GM12878 (cell line): ENCODE measurements at regions not wholly inside any gene's neighbourhood (a gene's known extent, or its start where the extent isn't known, plus 50 kb on each side); places are given as distances from the start of the nearest gene placed in this dataset.

Experiments used
- ATAC-seq: fragments of 200-7000 bp; cut with Tn5 transposase; 3 replicates; pipeline ENCODE4 v1.9.1; 2020; ENCODE audit warnings: mild to moderate bottlenecking, moderate library complexity
- BruUV-seq: library from RNA; stranded (reverse); fragments of 400-500 nt; replicated peaks from 2 replicates; lab custom pipeline; 2021; lab: Mats Ljungman, UMichigan
- CTCF ChIA-PET: fragments of 300-600 bp; sonication (Branson Sonifier 250); formaldehyde crosslinking; extraction: SDS; loops from one replicate; lab custom pipeline; 2021; ENCODE audit warnings: inconsistent platforms; lab: Yijun Ruan, JAX
- POLR2A ChIA-PET: fragments of 350-600 bp; formaldehyde crosslinking; extraction: SDS; loops from one replicate; lab custom pipeline; 2021; ENCODE audit warnings: inconsistent platforms; lab: Charles Lee
- RAD21 ChIA-PET: fragments of 300-600 bp; sonication (Branson Sonifier 250); formaldehyde crosslinking; loops from one replicate; lab custom pipeline; 2023; ENCODE audit warnings: antibody characterized with exemption; ENCODE audit not compliant: unreplicated experiment; lab: Charles Lee
- SMC1A ChIA-PET: fragments of 300-600 bp; sonication (Branson Sonifier 250); formaldehyde crosslinking; loops from one replicate; lab custom pipeline; 2023; ENCODE audit not compliant: unreplicated experiment, uncharacterized antibody; lab: Charles Lee
- DNase-seq: peaks from one replicate; pipeline ENCODE4 v3.0.0-alpha.2; 2011; ENCODE audit warnings: low read depth, low spot score
- FAIRE-seq: peaks from 3 replicates; lab custom pipeline; 2011; peaks lifted over from hg19 to GRCh38; lab: Jason Lieb, UNC
- H2AFZ ChIP-seq: 2 replicates; pipeline ENCODE4 v1.6.0; 2011; ENCODE audit warnings: low read depth, low read length, control low read depth; ENCODE audit not compliant: control insufficient read depth
- H3K27ac ChIP-seq: 2 replicates; pipeline ENCODE4 v1.5.1; 2011; ENCODE audit warnings: control low read depth; ENCODE audit not compliant: control insufficient read depth, insufficient read depth
- H3K27me3 ChIP-seq, 2 experiments: replicated peaks in 1 of 2; 2 replicates each; pipeline versions ENCODE4 v1.6.0 to v1.6.1; 2011; ENCODE audit warnings: low read length in 1 of 2; ENCODE audit not compliant: control insufficient read depth in 2 of 2, insufficient read depth in 2 of 2
- H3K36me3 ChIP-seq, 2 experiments: 2 replicates each; pipeline ENCODE4 v1.5.1; 2011; ENCODE audit warnings: low read length in 1 of 2; ENCODE audit not compliant: control insufficient read depth in 2 of 2, insufficient read depth in 2 of 2
- H3K4me1 ChIP-seq: 2 replicates; pipeline ENCODE4 v1.6.1; 2011; ENCODE audit warnings: mild to moderate bottlenecking, low read length, moderate library complexity, mixed read lengths; ENCODE audit not compliant: control insufficient read depth, insufficient read depth
- H3K4me2 ChIP-seq: 2 replicates; pipeline ENCODE4 v1.6.0; 2011; ENCODE audit warnings: control low read depth; ENCODE audit not compliant: control insufficient read depth, insufficient read depth
- H3K4me3 ChIP-seq: fragments of 200-600 bp; sonication (generic); 2 replicates; pipeline ENCODE4 v1.5.1; 2016
- H3K79me2 ChIP-seq: 2 replicates; pipeline ENCODE4 v1.6.0; 2011; ENCODE audit warnings: low read length; ENCODE audit not compliant: control insufficient read depth, insufficient read depth
- H3K9ac ChIP-seq: 2 replicates; pipeline ENCODE4 v1.8.0; 2011; ENCODE audit warnings: low read length, control low read depth, mixed read lengths; ENCODE audit not compliant: control insufficient read depth, insufficient read depth
- H3K9me3 ChIP-seq: replicated peaks from 3 replicates; pipeline ENCODE4 v1.5.1; 2011; ENCODE audit warnings: mild to moderate bottlenecking, low read length; ENCODE audit not compliant: control insufficient read depth, insufficient read depth
- H4K20me1 ChIP-seq: 2 replicates; pipeline ENCODE4 v1.6.0; 2011; ENCODE audit not compliant: control insufficient read depth, insufficient read depth
- BCLAF1 ChIP-seq: fragments of 450-650 bp; IDR thresholded peaks from 2 replicates; pipeline ENCODE4 v1.6.1; 2017; ENCODE audit warnings: antibody characterized with exemption, mild to moderate bottlenecking, moderate library complexity
- CBX5 ChIP-seq: sonication (generic); IDR thresholded peaks from 2 replicates; pipeline ENCODE4 v1.6.1; 2016; ENCODE audit warnings: low read depth, moderate library complexity, mild to moderate bottlenecking, inconsistent platforms
- IRF4 ChIP-seq: IDR thresholded peaks from 2 replicates; pipeline ENCODE4 v1.6.1; 2011; ENCODE audit warnings: low read depth, low read length
- KAT2A ChIP-seq: conservative IDR thresholded peaks from 2 replicates; pipeline ENCODE4 v1.6.1; 2011; ENCODE audit warnings: low read depth, low read length; ENCODE audit not compliant: control insufficient read depth
- MAX ChIP-seq: IDR thresholded peaks from 2 replicates; pipeline ENCODE4 v1.6.1; 2012; ENCODE audit warnings: low read depth, low read length, improper control_type of control experiment
- NR2C1 ChIP-seq: fragments of 450-650 bp; IDR thresholded peaks from 2 replicates; pipeline ENCODE4 v1.6.1; 2017; ENCODE audit warnings: antibody characterized with exemption, mild to moderate bottlenecking, moderate library complexity
- NR2F1 ChIP-seq: fragments of 450-650 bp; conservative IDR thresholded peaks from 2 replicates; pipeline ENCODE4 v1.6.1; 2017; ENCODE audit warnings: mild to moderate bottlenecking
- PAX5 ChIP-seq: IDR thresholded peaks from 2 replicates; pipeline ENCODE4 v1.6.1; 2011; ENCODE audit warnings: low read depth, low read length, borderline replicate concordance
- POLR2A ChIP-seq: IDR thresholded peaks from 2 replicates; pipeline ENCODE4 v1.6.1; 2011; ENCODE audit warnings: low read depth, mild to moderate bottlenecking, low read length
- SP1 ChIP-seq: IDR thresholded peaks from one replicate; pipeline ENCODE4 v1.6.1; 2011; ENCODE audit warnings: low read depth, low read length
- SREBF2 ChIP-seq: IDR thresholded peaks from 2 replicates; pipeline ENCODE4 v1.6.1; 2012; ENCODE audit warnings: mild to moderate bottlenecking, low read length
- TAF1 ChIP-seq: IDR thresholded peaks from 2 replicates; pipeline ENCODE4 v1.6.1; 2011; ENCODE audit warnings: mild to moderate bottlenecking, low read depth, low read length, borderline replicate concordance
- TCF12 ChIP-seq: IDR thresholded peaks from 2 replicates; pipeline ENCODE4 v1.6.1; 2011; ENCODE audit warnings: low read depth, mild to moderate bottlenecking, low read length
- ZBTB33 ChIP-seq: fragments of 450-650 bp; IDR thresholded peaks from 2 replicates; pipeline ENCODE4 v1.6.1; 2017; ENCODE audit warnings: mild to moderate bottlenecking
- ZSCAN29 ChIP-seq: fragments of 450-650 bp; IDR thresholded peaks from 2 replicates; pipeline ENCODE4 v1.6.1; 2017; ENCODE audit warnings: mild to moderate bottlenecking, moderate library complexity
- WGBS: methylation state at CpG from one replicate; pipeline ENCODE4 v1.1.6; 2016; ENCODE audit warnings: low lambda C conversion rate; ENCODE audit not compliant: insufficient replicate concordance, insufficient coverage; ENCODE audit errors: missing lambda C conversion rate; 5-methylcytosine and 5-hydroxymethylcytosine counted together
- in situ Hi-C: fragments of 300-500 bp; cut with MboI; formaldehyde crosslinking; loops from 9 replicates; pipeline ENCODE4 v1.14.3; 2018; ENCODE audit warnings: mixed read lengths
- intact Hi-C: fragments of 100-400 bp; cut with micrococcal nuclease; formaldehyde crosslinking; loops from one replicate; pipeline ENCODE4 v1.14.2; 2022; ENCODE audit not compliant: unreplicated experiment
- TF ChIP-seq, protein P1 (sequence below): IDR thresholded peaks from 2 replicates; pipeline ENCODE4 v1.6.1; 2011; ENCODE audit warnings: low read depth, low read length, improper control_type of control experiment, borderline replicate concordance
- TF ChIP-seq, protein P2 (sequence below): fragments of 450-650 bp; conservative IDR thresholded peaks from 2 replicates; pipeline ENCODE4 v1.6.1; 2017; ENCODE audit warnings: mild to moderate bottlenecking, moderate library complexity

DNA sequence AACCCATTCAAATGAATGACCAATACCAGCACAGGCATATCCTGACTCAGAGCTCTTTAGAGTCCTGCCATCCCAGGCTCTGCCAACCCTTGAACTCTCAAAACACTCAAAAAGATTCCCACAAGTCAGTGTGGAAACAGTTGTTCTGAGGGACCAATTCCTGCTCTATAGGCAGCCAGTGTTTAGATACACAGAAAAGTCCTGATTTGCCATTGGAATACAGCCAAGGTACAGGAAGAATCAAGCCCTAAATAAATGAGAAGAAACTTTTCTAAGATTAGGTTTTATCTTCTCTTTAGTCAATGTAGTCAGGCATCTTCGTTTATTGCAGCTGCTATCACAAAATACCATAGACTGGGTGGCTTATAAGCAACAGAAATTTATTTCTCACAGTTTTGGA, 626.8 kb upstream of the ARID1B start (continued):
- TF ChIP-seq, protein P1, sequence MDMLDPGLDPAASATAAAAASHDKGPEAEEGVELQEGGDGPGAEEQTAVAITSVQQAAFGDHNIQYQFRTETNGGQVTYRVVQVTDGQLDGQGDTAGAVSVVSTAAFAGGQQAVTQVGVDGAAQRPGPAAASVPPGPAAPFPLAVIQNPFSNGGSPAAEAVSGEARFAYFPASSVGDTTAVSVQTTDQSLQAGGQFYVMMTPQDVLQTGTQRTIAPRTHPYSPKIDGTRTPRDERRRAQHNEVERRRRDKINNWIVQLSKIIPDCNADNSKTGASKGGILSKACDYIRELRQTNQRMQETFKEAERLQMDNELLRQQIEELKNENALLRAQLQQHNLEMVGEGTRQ, result no peak
- TF ChIP-seq, protein P2, sequence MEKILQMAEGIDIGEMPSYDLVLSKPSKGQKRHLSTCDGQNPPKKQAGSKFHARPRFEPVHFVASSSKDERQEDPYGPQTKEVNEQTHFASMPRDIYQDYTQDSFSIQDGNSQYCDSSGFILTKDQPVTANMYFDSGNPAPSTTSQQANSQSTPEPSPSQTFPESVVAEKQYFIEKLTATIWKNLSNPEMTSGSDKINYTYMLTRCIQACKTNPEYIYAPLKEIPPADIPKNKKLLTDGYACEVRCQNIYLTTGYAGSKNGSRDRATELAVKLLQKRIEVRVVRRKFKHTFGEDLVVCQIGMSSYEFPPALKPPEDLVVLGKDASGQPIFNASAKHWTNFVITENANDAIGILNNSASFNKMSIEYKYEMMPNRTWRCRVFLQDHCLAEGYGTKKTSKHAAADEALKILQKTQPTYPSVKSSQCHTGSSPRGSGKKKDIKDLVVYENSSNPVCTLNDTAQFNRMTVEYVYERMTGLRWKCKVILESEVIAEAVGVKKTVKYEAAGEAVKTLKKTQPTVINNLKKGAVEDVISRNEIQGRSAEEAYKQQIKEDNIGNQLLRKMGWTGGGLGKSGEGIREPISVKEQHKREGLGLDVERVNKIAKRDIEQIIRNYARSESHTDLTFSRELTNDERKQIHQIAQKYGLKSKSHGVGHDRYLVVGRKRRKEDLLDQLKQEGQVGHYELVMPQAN, result no peak
- TF ChIP-seq NR2C1 (no peak), KAT2A (no peak)

- ChIA-PET CTCF (interaction anchor here (0.7 kb wide), 1 partner anchor 32 kb away, joined by 3 read pairs; no protein-coding TSS in a partner anchor), SMC1A (no interaction called here), RAD21 (no interaction called here), POLR2A (no interaction called here)
- no peak overlapping the region for H3K9ac ChIP-seq
- H3K36me3 ChIP-seq, result no peaks in the 10 kb centered on the region
- H3K27ac ChIP-seq, result no peak overlapping the region
- no peak for FAIRE-seq
- ATAC-seq, result no peak
- 19% methylated on average over 7 of the region's 7 CpGs for WGBS
- no peaks in the 10 kb centered on the region for H3K4me1 ChIP-seq
- H4K20me1 ChIP-seq, result no peaks in the 10 kb centered on the region
- H3K4me3 ChIP-seq, result no peak overlapping the region
- in situ Hi-C loops (no loop called here), intact Hi-C loops (no loop called here)
- H3K79me2 ChIP-seq, result no peaks in the 10 kb centered on the region
- DNase-seq, result no peak
- H3K9me3 ChIP-seq, result no peaks in the 10 kb centered on the region
- no peak overlapping the region for H3K4me2 ChIP-seq
- BruUV-seq, result no TSS peak
- H2AFZ ChIP-seq, result no peak overlapping the region
- H3K27me3 ChIP-seq, result no peaks in the 10 kb centered on the region
- TF ChIP-seq TCF12 (no peak), POLR2A (no peak), NR2F1 (no peak), SP1 (no peak), CBX5 (no peak), TAF1 (no peak), BCLAF1 (no peak), ZSCAN29 (no peak), SREBF2 (no peak), PAX5 (no peak), MAX (no peak), IRF4 (no peak), ZBTB33 (no peak)
These were observed 630.3 kb upstream of the ARID1B start for GRCh38 chr6:156146891-156147290.
